HG03565 (cell line): ENCODE measurements at regions not wholly inside any gene's neighbourhood (a gene's known extent, or its start where the extent isn't known, plus 50 kb on each side); places are given as distances from the start of the nearest gene placed in this dataset.

ENCODE experiments used
- ATAC-seq: cut with Tn5 transposase; IDR thresholded peaks from one replicate; pipeline ENCODE4 v1.9.1; 2021; ENCODE audit warnings: mild to moderate bottlenecking, moderate library complexity; ENCODE audit not compliant: unreplicated experiment

GRCh38 chr4:159443975-159444374, 341.1 kb downstream of the RAPGEF2 start:
- no peak for ATAC-seq

- no peak for ATAC-seq
These were observed 341.8 kb downstream of the RAPGEF2 start for GRCh38 chr4:159444678-159445077.

- no peak for ATAC-seq
These were observed 342.8 kb downstream of the RAPGEF2 start for GRCh38 chr4:159445692-159446091.

DNA sequence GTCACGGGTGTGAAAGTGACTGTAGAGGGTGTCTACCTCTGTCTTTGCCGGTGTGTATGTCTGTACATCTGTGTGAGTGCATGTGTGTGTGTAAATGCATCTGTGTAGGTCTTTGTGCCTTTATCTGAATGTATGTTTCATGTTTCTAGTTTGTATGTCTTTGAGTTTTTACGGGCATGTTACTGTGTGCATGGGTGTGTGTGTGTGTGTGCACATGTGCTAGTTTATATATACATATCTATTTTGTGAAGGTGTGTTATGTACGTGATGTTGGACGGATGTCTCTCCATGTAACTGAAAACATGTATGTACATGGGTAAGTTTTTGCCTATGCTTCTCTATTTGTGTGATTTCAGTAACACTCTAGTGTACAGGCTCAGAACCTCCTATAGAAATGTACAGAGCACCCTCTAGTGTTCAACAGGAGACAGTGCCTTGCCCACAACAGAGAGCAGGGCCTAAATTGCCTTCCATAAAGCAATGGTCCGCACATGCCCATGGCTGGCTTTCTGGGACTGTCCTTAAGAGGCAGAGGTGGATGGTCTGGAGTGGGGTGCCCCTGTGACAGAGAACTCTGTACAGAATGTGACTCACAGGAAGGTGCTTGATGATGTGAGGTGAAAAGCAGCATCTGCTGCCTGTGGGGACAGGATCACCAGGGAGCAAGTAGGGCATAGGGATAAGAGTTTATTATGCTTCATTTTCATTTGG, 343.5 kb downstream of the RAPGEF2 start:
- ATAC-seq: peak; percentile 100

DNA sequence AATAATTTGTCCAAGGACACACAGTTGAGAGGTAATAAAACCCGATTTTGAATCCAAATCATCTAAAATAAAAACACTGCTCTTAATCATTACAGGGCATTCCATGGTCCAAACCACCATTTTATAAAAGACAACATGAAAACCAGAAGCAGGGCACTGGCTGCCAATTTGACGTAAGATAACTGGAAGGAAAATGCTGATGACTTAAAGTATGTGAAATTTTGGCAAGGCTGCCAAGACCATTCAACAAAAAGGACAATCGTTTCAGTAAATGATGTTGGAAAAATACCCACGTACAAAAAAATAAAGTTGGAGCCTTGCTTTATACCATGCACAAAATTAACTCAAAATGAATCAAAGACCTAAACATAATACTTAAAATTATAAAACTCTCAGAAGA, 344.4 kb downstream of the RAPGEF2 start:
- no peak for ATAC-seq

- no peak for ATAC-seq
These were observed 348.1 kb downstream of the RAPGEF2 start for GRCh38 chr4:159451006-159451405.

DNA sequence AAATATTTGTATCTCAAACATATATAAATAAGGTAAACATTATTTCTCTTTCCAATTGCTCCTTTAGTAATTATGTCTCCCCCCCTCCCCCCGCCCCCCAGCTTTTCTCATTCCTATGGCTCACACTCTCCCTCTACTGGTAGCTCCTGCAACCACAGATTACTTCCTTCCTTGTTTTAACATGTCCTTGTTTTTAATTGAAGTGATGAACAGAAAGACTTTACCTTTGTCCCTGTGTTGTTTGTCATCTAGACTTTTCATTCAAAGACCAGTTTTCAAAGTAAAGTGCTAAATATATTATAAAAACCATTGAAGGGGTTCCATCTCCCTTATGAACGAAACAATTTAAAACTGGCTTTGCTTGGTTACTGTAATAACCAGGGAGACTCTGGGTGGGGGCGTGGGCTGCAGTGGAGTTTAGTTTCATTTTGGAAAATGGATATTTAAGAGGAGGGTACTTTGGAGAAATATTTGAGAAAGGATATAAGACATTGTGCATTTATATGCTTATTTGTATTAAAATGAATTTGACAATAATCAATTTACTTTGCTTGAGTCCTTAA, 352.9 kb downstream of the RAPGEF2 start:
- peak; percentile 68 for ATAC-seq

DNA sequence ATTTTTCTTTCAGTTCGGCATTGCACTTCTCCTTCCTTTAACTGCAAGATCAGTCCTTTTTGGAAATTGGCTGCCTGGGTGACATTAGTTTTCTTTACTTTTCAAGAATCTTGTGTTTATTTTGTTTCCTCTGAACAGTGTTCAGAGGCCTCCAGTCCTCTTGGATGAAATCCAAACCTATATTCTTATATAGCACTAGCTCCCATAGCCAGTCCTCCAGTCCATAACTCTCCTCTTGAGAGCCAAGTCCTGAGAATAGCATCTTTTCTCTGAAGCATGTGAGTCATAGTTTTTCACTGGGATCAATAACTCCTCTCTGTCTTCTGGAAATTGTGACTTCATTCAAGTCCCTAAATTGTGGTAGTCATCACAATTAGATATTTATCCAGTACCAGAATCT, 357.5 kb downstream of the RAPGEF2 start:
- ATAC-seq: no peak

DNA sequence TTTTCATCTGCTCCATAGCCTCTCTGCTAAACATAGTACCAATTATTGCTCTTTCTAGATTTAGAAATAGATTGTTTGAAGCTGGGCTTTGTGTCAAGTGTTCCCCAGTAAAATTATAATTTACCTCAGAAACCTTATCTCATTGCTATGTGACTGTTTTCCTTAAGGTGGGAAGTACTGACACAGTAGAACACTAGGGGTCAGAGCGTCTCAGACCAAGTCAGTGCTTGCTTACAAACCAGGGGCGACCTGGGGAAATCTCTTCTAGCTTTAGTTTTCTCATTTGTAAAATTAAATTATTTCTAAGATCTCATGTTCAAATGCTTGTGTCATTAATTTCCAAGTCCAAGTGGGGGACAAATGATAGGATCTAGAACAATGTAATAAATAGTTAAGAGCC, 360.4 kb downstream of the RAPGEF2 start:
- no peak for ATAC-seq

DNA sequence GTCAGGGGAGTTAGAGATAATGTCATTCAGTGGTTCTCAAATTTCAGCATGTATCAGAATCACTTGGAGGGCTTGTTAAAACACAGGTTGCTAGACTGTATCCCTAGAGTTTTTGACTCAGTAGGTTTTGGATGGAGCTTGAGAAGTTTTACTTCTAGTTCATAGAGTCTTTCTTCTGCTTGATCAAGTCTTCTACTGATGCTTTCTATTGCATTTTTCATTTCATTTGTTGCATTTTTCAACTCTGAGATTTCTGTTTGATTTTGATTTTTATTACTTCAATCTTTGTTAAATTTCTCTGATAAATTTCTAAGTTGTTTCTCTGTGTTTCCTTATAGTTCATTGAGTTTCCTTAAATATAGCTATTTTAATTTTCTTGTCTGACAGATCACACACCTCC, 361.4 kb downstream of the RAPGEF2 start:
- no peak for ATAC-seq

DNA sequence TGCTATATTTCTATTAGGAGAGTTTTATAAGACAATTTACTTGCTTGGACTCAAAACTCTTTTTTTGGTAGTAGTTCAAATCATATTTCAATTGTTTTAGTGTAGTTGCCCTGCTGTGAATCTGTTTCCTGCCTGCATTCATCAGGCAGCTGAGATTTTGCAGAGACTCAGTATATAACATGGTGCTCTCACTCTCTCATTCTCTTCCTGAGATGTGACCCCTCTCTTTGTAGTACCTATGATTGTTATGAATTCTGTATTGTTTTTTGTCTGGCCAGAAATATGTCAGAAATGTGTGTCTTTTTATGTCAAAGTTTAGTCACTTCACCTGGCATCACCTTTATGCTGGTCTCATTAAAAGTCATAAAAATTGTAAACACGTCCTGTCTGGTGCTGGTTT, 374.0 kb downstream of the RAPGEF2 start:
- no peak for ATAC-seq

DNA sequence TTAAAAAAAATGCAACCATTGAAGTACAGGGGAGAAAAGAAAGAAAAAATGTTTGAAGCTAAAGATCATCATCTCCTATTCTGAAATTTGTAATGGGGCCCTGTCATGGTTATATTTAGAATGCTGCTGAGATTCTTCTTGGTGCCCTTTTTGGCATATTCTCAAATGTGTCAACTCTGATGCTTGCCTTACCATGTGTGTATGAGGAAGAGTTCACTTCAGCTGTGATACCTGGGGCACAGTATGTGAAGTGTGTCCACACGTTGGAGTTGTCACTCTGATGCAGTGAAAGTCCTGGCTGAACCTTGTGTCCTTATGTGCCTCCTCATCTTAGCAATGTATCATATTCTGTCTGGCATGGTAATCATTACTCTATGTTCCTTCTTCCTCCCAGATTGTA, 377.9 kb downstream of the RAPGEF2 start:
- ATAC-seq: no peak

DNA sequence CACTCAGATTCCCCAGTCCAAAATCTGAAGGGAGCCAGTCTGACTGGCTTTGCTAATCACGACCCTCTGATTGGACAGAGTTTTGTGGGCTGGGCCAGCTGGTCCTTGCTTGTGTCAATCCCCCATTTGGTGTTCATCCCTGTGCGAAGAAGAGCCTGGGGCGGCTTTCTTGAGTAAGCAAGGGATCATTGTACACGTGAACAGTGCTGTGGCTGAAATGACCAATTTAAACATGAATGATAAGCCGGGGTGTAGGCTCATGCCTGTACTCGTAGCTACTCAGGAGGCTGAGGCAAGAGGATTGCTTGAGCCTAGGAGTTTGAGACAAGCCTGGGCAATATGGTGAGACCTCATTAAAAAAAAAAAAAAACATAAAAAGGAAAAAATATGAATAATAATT, 379.1 kb downstream of the RAPGEF2 start:
- no peak for ATAC-seq

DNA sequence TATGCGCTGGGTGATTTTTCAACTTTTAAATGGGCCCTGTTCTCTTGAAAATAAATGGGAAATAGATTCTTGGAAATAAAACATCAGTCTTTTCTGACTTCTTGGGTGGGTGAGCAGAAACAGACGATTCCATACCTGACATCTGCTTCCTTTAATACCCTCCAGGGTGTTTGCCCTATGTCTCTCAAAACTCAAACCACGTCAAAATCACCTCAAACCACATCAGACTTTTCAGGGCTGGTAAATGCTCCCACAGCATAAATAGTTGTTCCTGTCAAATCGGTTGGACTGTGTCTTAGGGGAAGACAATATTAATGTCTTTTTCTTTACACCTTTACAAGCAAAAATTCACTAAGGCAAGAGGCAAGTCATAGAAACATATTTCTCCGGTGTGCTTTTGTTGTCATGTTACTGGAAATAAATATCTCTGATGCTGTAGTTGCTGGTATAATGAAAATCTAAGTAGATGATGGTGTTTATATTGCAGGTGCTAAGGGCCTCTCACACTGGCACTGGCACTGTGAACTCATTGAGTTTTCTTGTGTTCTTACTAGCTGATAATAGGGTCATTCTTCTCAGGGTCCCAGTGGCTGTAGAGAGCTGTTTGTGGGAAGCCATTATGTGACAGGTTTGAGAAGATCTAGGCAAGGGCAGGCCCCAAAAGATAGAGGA, 380.4 kb downstream of the RAPGEF2 start:
- no peak for ATAC-seq

GRCh38 chr4:159483782-159484741, 381.2 kb downstream of the RAPGEF2 start:
- no peak for ATAC-seq

DNA sequence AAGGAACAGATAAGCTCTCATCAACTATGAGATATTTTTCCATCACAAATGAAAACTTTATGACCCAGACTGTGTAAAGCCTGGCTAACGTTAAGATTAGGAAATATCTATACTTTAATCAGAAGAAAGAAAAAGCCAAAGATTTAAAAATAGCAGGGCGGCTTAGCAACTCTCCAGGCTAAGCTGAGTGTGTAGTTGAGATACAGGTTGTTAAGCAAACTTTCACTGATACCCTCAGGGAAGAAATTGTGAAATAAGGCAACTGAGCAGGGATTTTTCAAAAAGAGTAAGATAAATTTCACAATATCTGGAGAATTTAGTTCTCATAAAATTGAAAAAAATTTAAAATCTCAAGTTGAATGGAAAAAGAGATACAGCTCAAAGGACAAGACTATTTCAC, 382.0 kb downstream of the RAPGEF2 start:
- no peak for ATAC-seq

- ATAC-seq: peak; percentile 95
These were observed 384.4 kb downstream of the RAPGEF2 start for GRCh38 chr4:159487284-159487747.

DNA sequence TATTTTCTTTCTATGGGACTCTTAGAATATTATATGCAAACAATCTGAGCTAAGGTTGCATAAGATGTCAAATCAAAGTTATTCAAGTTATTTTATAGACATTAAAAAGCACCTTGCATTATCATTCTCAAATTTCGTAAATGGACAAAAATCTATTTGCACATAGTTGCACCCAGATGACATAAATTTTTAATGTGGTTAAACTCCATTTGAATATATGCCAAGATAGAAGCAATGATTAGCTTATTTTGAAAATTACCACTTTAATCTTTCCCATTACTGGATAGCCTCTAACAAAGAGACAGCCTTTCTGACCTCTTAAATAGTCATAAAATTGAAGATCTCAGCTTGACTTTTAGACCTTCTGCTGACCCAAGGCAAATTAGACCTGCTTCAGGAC, 386.8 kb downstream of the RAPGEF2 start:
- no peak for ATAC-seq

DNA sequence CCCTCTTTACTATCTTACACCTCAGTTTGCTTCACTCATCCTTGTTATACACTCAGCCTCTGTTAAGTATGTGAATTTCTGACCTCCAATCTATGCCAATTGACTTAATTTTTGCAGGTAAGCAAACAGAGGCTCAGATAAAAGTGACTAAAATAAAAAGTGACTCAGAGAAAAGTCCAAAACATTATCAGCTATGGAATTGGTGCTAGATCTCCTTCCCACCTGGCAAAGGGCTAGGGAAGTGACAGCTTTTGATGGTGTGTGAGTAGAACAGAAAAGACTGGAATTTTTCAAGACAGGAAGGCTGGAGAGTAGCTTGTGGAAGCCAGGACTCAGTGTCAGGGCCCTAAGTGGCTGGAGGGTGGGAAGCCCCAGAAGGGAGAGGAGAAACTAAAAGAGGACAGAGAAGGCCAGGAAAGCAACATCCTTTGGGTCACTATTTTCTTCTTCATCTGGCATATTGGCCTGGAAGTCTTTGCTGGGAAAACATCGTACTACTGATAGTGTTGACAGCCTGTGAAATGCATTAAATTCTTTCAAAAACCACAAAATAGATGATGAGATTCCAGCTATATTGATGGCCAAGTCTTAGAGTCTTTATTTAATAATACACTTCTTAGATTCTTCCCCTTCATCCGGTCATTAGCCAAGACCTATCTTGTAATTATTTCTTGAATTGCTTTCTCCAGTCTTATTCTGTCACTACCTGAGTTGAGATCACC, 392.8 kb downstream of the RAPGEF2 start:
- no peak for ATAC-seq

- no peak for ATAC-seq
These were observed 393.4 kb downstream of the RAPGEF2 start for GRCh38 chr4:159496248-159496647.
